IPS-20b (cell line): ENCODE measurements at regions not wholly inside any gene's neighbourhood (a gene's known extent, or its start where the extent isn't known, plus 50 kb on each side); places are given as distances from the start of the nearest gene placed in this dataset.
"Not testable (repeated sequence)": the region's sequence is repeated elsewhere in the genome, so short reads cannot be mapped to it uniquely, and the experiment has no call there.

Source experiments
- H3K27ac ChIP-seq: one replicate; pipeline ENCODE4 v1.5.1; 2013; ENCODE audit warnings: low read length
- H3K27me3 ChIP-seq: 2 replicates; pipeline ENCODE4 v1.6.1; 2013; ENCODE audit warnings: mild to moderate bottlenecking, low read length, inconsistent platforms; ENCODE audit not compliant: insufficient read depth
- H3K36me3 ChIP-seq: 2 replicates; pipeline ENCODE4 v1.6.1; 2013; ENCODE audit warnings: low read depth, mild to moderate bottlenecking, inconsistent platforms, low read length, moderate library complexity; ENCODE audit not compliant: insufficient read depth
- H3K4me1 ChIP-seq: 2 replicates; pipeline ENCODE4 v1.6.1; 2013; ENCODE audit warnings: mild to moderate bottlenecking, control low read depth, inconsistent platforms, low read length, moderate library complexity; ENCODE audit not compliant: insufficient read depth
- H3K4me3 ChIP-seq: 2 replicates; pipeline ENCODE4 v1.5.1; 2013; ENCODE audit warnings: mild to moderate bottlenecking, low read length, inconsistent platforms
- H3K9ac ChIP-seq: 2 replicates; pipeline ENCODE4 v1.6.1; 2013; ENCODE audit warnings: low read depth, mild to moderate bottlenecking, inconsistent platforms, low read length, moderate library complexity
- H3K9me3 ChIP-seq: 2 replicates; pipeline ENCODE4 v1.6.1; 2013; ENCODE audit warnings: mild to moderate bottlenecking, low read depth, low read length, inconsistent platforms; ENCODE audit not compliant: insufficient read depth

GRCh38 chr2:111526041-111526639 is 357.9 kb downstream of the ANAPC1 start:
- not testable (repeated sequence) for H3K4me1 ChIP-seq, H3K4me3 ChIP-seq, H3K9me3 ChIP-seq, H3K27ac ChIP-seq, H3K9ac ChIP-seq, H3K27me3 ChIP-seq, H3K36me3 ChIP-seq

GRCh38 chr2:111527707-111528400 is 356.1 kb downstream of the ANAPC1 start:
- not testable (repeated sequence) for H3K4me1 ChIP-seq, H3K27ac ChIP-seq, H3K9me3 ChIP-seq, H3K36me3 ChIP-seq, H3K4me3 ChIP-seq, H3K27me3 ChIP-seq, H3K9ac ChIP-seq

DNA sequence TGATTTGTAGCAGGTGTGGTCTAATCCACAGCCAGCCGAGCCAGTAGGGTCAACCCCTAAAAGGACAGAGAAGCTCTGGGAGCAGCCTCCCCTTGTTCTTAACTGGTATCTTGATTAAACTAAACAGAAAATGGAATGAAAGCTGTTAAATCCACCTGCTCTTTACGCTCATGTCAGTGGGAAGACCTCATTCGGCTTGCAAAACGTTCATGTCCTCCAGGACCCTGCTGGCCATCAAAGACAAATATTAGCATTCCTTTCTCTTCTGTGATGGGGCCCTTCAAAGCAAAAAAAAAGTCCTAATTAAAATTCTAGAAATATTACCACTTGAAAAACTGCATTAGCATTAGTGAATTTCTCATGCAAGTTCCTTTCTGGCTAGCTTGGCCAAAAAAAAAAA is 355.0 kb downstream of the ANAPC1 start:
- not testable (repeated sequence) for H3K9me3 ChIP-seq, H3K4me3 ChIP-seq, H3K36me3 ChIP-seq, H3K27ac ChIP-seq, H3K27me3 ChIP-seq, H3K9ac ChIP-seq, H3K4me1 ChIP-seq

DNA sequence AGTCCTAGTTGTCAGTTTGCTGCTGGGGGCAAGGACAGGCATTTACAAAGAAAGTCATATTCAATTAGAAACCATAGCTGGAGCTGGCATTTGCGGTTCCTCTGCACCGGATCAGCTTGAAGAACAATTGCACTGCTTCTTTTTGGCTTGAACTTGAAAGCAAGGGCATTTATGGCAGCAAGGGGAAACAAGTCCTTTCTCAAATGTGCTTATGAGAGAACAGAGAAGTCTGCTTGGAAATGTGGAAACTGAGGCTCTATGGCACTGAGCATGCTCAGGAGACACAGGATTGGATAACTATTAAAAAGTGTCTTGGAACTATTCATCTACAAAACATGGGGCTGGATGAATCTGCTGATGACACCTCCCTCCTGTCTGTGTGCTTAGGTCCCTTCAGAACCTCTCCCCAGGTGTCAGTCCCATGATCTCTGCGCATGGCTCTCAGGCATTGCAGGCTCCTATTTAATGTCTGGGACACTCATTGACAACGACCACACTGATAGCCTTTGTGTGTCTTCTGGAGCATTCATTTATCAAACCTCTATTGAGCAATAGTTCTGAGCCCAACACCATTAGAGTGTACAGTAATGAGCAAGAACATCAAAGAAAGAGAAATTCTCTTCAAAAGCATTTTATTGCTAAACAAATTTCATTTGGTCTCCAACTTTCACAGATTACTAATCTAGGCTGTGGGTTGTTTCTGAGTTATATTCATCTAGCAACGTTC is 353.6 kb downstream of the ANAPC1 start:
- not testable (repeated sequence) for H3K9ac ChIP-seq, H3K4me1 ChIP-seq, H3K9me3 ChIP-seq, H3K27ac ChIP-seq, H3K27me3 ChIP-seq, H3K36me3 ChIP-seq, H3K4me3 ChIP-seq

GRCh38 chr2:111532682-111533556 is 351.1 kb downstream of the ANAPC1 start:
- not testable (repeated sequence) for H3K27ac ChIP-seq, H3K9me3 ChIP-seq, H3K4me3 ChIP-seq, H3K9ac ChIP-seq, H3K36me3 ChIP-seq, H3K27me3 ChIP-seq
- peaks cover 12% of the 10 kb centered on the region for H3K4me1 ChIP-seq

DNA sequence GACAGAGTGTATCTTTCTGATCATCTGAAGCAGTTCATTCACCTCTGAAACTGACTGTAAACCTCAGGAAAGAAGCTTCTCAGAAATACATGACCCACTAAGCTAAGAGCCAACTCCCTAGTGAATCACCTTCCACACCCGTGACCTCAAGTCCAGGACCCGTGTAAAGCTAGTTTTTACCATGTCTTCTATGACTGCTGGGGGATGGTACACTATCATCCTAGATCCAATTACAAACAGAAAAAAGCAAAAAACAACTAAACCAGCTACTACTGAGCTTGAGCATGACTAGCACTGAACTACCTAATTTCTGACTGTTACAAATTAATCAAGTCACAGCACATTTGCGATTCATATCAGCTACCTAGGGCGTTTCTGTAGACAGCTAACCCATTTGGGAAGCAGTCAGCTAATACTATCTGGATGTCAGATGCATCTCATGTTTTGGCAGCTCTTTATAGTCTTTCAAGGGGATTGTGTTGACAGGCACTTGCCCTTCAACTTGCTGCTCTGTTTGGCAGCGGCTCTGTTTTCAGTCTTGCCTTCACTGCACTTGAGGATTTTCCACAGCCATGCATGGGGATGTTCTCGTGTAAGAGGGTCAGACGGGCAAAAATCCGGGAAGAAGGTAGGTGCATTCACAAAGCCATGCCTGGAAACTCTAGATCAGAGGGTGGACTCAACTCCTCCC is 350.3 kb downstream of the ANAPC1 start:
- H3K4me3 ChIP-seq, H3K27ac ChIP-seq: not testable (repeated sequence)

GRCh38 chr2:111534910-111535352 is 349.1 kb downstream of the ANAPC1 start:
- H3K9me3 ChIP-seq: no peaks in the 10 kb centered on the region
- H3K27me3 ChIP-seq: no peaks in the 10 kb centered on the region
- H3K4me3 ChIP-seq: peak overlapping the region; percentile 10
- H3K4me1 ChIP-seq: peaks cover 12% of the 10 kb centered on the region
- no peak overlapping the region for H3K27ac ChIP-seq
- no peak overlapping the region for H3K9ac ChIP-seq
- H3K36me3 ChIP-seq: no peaks in the 10 kb centered on the region

More for the DNA sequence above, 350.3 kb downstream of the ANAPC1 start:
- H3K9ac ChIP-seq, H3K9me3 ChIP-seq, H3K27me3 ChIP-seq, H3K36me3 ChIP-seq: not testable (repeated sequence)
- peaks cover 12% of the 10 kb centered on the region for H3K4me1 ChIP-seq

GRCh38 chr2:111535404-111535803 is 348.6 kb downstream of the ANAPC1 start:
- peak overlapping the region; percentile 10; the same call in 1 of the 2 replicates for H3K4me3 ChIP-seq
- H3K27ac ChIP-seq: no peak overlapping the region
- no peaks in the 10 kb centered on the region for H3K9me3 ChIP-seq
- no peaks in the 10 kb centered on the region for H3K27me3 ChIP-seq
- peaks cover 12% of the 10 kb centered on the region for H3K4me1 ChIP-seq
- H3K36me3 ChIP-seq: no peaks in the 10 kb centered on the region
- peak overlapping the region; percentile 52; the same call in 1 of the 2 replicates for H3K9ac ChIP-seq

DNA sequence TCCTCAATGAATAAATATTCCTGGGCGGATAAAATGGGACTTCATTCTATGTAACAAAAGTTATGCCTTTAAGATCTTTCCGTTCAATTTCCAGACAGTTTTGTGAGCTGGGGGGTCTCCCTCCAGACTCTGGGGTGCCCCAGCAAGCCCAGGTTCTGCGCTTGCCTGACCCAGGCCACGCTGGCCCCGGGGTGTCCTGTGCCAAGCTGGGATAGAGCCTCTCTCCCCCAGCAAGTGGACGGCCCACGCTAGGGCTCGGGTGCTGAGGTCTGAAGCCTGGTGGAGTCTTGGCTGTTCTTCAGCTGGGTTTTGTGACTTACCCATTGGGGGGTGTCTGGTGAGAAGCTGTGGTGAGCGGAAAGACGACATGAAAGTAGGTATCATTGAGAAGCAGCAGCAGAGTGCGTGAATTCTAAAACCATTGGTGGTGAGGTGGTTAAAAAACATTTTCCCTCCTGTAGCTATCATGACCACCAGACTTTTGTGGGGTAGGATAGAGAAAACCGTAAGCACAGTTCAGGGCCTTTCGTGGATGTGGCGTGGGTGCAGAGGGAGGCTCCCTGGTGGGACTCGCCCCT is 346.8 kb downstream of the ANAPC1 start:
- H3K36me3 ChIP-seq: no peaks in the 10 kb centered on the region
- no peak overlapping the region for H3K4me3 ChIP-seq
- no peak overlapping the region for H3K27ac ChIP-seq

GRCh38 chr2:111539991-111540390 is 344.0 kb downstream of the ANAPC1 start:
- not testable (repeated sequence) for H3K9me3 ChIP-seq, H3K27ac ChIP-seq, H3K27me3 ChIP-seq, H3K4me1 ChIP-seq, H3K36me3 ChIP-seq, H3K9ac ChIP-seq, H3K4me3 ChIP-seq

More for the DNA sequence above, 346.8 kb downstream of the ANAPC1 start:
- peaks cover 12% of the 10 kb centered on the region for H3K4me1 ChIP-seq
- no peak overlapping the region for H3K9ac ChIP-seq
- no peaks in the 10 kb centered on the region for H3K9me3 ChIP-seq
- no peaks in the 10 kb centered on the region for H3K27me3 ChIP-seq
